CD4-positive, alpha-beta memory T cell (primary cell): ENCODE measurements at regions not wholly inside any gene's neighbourhood (a gene's known extent, or its start where the extent isn't known, plus 50 kb on each side); places are given as distances from the start of the nearest gene placed in this dataset.

Experiments used
- CTCF ChIA-PET: fragments of 350-600 bp; sonication (Branson Sonifier 250); formaldehyde crosslinking; loops from one replicate; lab custom pipeline; 2021; ENCODE audit warnings: inconsistent platforms; ENCODE audit not compliant: partially characterized antibody; lab: Charles Lee
- POLR2A ChIA-PET: fragments of 350-600 bp; sonication (Branson Sonifier 250); formaldehyde crosslinking; loops from one replicate; lab custom pipeline; 2021; ENCODE audit not compliant: partially characterized antibody; lab: Charles Lee
- DNase-seq, 5 donors: peaks; one replicate each; pipeline versions ENCODE4 v3.0.0 to v3.0.0-alpha.2; 2020 to 2022; ENCODE audit warnings: mixed read lengths in 1 of 5
- H3K27ac ChIP-seq: one replicate; pipeline ENCODE4 v1.7.0; 2013; ENCODE audit warnings: low read depth, low read length
- H3K27me3 ChIP-seq: 2 replicates; pipeline ENCODE4 v1.7.0; 2013; ENCODE audit warnings: mild to moderate bottlenecking, low read length, moderate library complexity; ENCODE audit not compliant: insufficient read depth
- H3K36me3 ChIP-seq: 2 replicates; pipeline ENCODE4 v1.7.0; 2013; ENCODE audit warnings: mild to moderate bottlenecking, low read length, moderate library complexity; ENCODE audit not compliant: insufficient read depth
- H3K4me1 ChIP-seq: 2 replicates; pipeline ENCODE4 v1.7.0; 2013; ENCODE audit warnings: mild to moderate bottlenecking, low read length, moderate library complexity; ENCODE audit not compliant: insufficient read depth
- H3K4me3 ChIP-seq, 2 donors: one replicate each; pipeline ENCODE4 v1.7.0; 2013; ENCODE audit warnings: low read length in 2 of 2, mild to moderate bottlenecking in 1 of 2
- H3K9me3 ChIP-seq, 2 donors: one replicate each; pipeline ENCODE4 v1.7.0; 2013; ENCODE audit warnings: low read length in 2 of 2, control low read depth in 1 of 2; ENCODE audit not compliant: control insufficient read depth in 1 of 2
- H3K27ac Mint-ChIP-seq, 7 donors: one replicate each; pipeline ENCODE4 v1.8.0; 2020 to 2021; ENCODE audit warnings: mixed read lengths in 7 of 7, mild to moderate bottlenecking in 6 of 7, inconsistent platforms in 3 of 7, moderate library complexity in 3 of 7
- H3K27me3 Mint-ChIP-seq, 2 donors: one replicate each; pipeline ENCODE4 v1.8.0; 2020 to 2021; ENCODE audit warnings: mixed read lengths in 2 of 2
- H3K36me3 Mint-ChIP-seq, 2 donors: one replicate each; pipeline ENCODE4 v1.8.0; 2020 to 2021; ENCODE audit warnings: mixed read lengths in 2 of 2, inconsistent platforms in 1 of 2, mild to moderate bottlenecking in 1 of 2
- H3K4me1 Mint-ChIP-seq, 4 donors: one replicate each; pipeline ENCODE4 v1.8.0; 2020 to 2021; ENCODE audit warnings: mixed read lengths in 4 of 4, mild to moderate bottlenecking in 1 of 4
- H3K4me3 Mint-ChIP-seq, 8 donors: one replicate each; pipeline ENCODE4 v1.8.0; 2020 to 2021; ENCODE audit warnings: mixed read lengths in 8 of 8, mild to moderate bottlenecking in 7 of 8, moderate library complexity in 6 of 8, inconsistent platforms in 3 of 8
- H3K9me3 Mint-ChIP-seq, 8 donors: one replicate each; pipeline ENCODE4 v1.8.0; 2020 to 2021; ENCODE audit warnings: mixed read lengths in 8 of 8, mild to moderate bottlenecking in 5 of 8, inconsistent platforms in 3 of 8, moderate library complexity in 1 of 8
- intact Hi-C: fragments of 100-400 bp; cut with micrococcal nuclease; formaldehyde crosslinking; loops from one replicate; pipeline ENCODE4 v1.15.1; 2023

GRCh38 chr13:105764486-105764885 is 771.0 kb downstream of the EFNB2 start:
- Histone ChIP-seq H3K4me1 (no peaks in the 10 kb centered on the region), H3K36me3 (no peaks in the 10 kb centered on the region), H3K9me3 (no peaks in the 10 kb centered on the region), H3K4me3 (no peak overlapping the region), H3K27ac (no peak overlapping the region), H3K27me3 (no peaks in the 10 kb centered on the region)
- DNase-seq: no peak
- peaks cover 0 to 4% (median 0%) of the 10 kb centered on the region in 8 donors for H3K9me3 Mint-ChIP-seq
- ChIA-PET POLR2A (no interaction called here), CTCF (no interaction called here)
- no peaks in the 10 kb centered on the region for H3K36me3 Mint-ChIP-seq
- peaks cover 0 to 3% (median 0%) of the 10 kb centered on the region in 4 donors for H3K4me1 Mint-ChIP-seq
- intact Hi-C loops: no loop called here
- no peak overlapping the region for H3K4me3 Mint-ChIP-seq
- H3K27ac Mint-ChIP-seq: no peak overlapping the region
- no peaks in the 10 kb centered on the region for H3K27me3 Mint-ChIP-seq

- no peaks in the 10 kb centered on the region for H3K4me1 ChIP-seq
- no peak overlapping the region for H3K27ac ChIP-seq
- H3K27me3 ChIP-seq: no peaks in the 10 kb centered on the region
- ChIA-PET POLR2A (no interaction called here), CTCF (no interaction called here)
- no peaks in the 10 kb centered on the region for H3K9me3 ChIP-seq
- intact Hi-C loops: no loop called here
- no peaks in the 10 kb centered on the region for H3K36me3 Mint-ChIP-seq
- H3K27me3 Mint-ChIP-seq: no peaks in the 10 kb centered on the region
- H3K4me3 ChIP-seq: no peak overlapping the region
- H3K27ac Mint-ChIP-seq: no peak overlapping the region
- peaks cover 0 to 4% (median 0%) of the 10 kb centered on the region in 8 donors for H3K9me3 Mint-ChIP-seq
- no peak for DNase-seq
- peaks cover 0 to 3% (median 0%) of the 10 kb centered on the region in 4 donors for H3K4me1 Mint-ChIP-seq
- no peaks in the 10 kb centered on the region for H3K36me3 ChIP-seq
- H3K4me3 Mint-ChIP-seq: no peak overlapping the region
Measured at GRCh38 chr13:105763851-105764250, 771.6 kb downstream of the EFNB2 start.

GRCh38 chr13:105762096-105762495 is 773.4 kb downstream of the EFNB2 start:
- DNase-seq: no peak
- peaks cover 0 to 3% (median 0%) of the 10 kb centered on the region in 4 donors for H3K4me1 Mint-ChIP-seq
- H3K27me3 Mint-ChIP-seq: no peaks in the 10 kb centered on the region
- no peaks in the 10 kb centered on the region for H3K36me3 Mint-ChIP-seq
- Histone ChIP-seq H3K27me3 (no peaks in the 10 kb centered on the region), H3K4me3 (no peak overlapping the region), H3K9me3 (no peaks in the 10 kb centered on the region), H3K36me3 (no peaks in the 10 kb centered on the region), H3K4me1 (no peaks in the 10 kb centered on the region), H3K27ac (no peak overlapping the region)
- peaks cover 0 to 4% (median 0%) of the 10 kb centered on the region in 8 donors for H3K9me3 Mint-ChIP-seq
- CTCF ChIA-PET: no interaction called here
- intact Hi-C loops: no loop called here
- POLR2A ChIA-PET: no interaction called here
- no peak overlapping the region for H3K4me3 Mint-ChIP-seq
- no peak overlapping the region for H3K27ac Mint-ChIP-seq

- Histone ChIP-seq H3K36me3 (no peaks in the 10 kb centered on the region), H3K4me3 (no peak overlapping the region), H3K27ac (no peak overlapping the region), H3K27me3 (no peaks in the 10 kb centered on the region), H3K4me1 (no peaks in the 10 kb centered on the region), H3K9me3 (no peaks in the 10 kb centered on the region)
- Mint-ChIP-seq H3K36me3 (no peaks in the 10 kb centered on the region), H3K4me1 (peaks cover 0 to 3% (median 0%) of the 10 kb centered on the region in 4 donors), H3K27ac (no peak overlapping the region), H3K4me3 (no peak overlapping the region), H3K27me3 (no peaks in the 10 kb centered on the region), H3K9me3 (peaks cover 0 to 4% (median 0%) of the 10 kb centered on the region in 8 donors)
- POLR2A ChIA-PET: no interaction called here
- DNase-seq: no peak
- CTCF ChIA-PET: no interaction called here
- intact Hi-C loops: no loop called here
Measured at GRCh38 chr13:105758918-105759860, 776.3 kb downstream of the EFNB2 start.

GRCh38 chr13:105740739-105741138 is 794.7 kb downstream of the EFNB2 start:
- no peak for DNase-seq
- Histone ChIP-seq H3K27ac (no peak overlapping the region), H3K4me1 (no peaks in the 10 kb centered on the region), H3K27me3 (no peaks in the 10 kb centered on the region), H3K9me3 (no peaks in the 10 kb centered on the region), H3K4me3 (no peak overlapping the region), H3K36me3 (no peaks in the 10 kb centered on the region)
- ChIA-PET CTCF (no interaction called here), POLR2A (no interaction called here)
- Mint-ChIP-seq H3K4me3 (no peak overlapping the region), H3K27me3 (peaks cover 0 to 3% of the 10 kb centered on the region in 2 donors), H3K4me1 (no peaks in the 10 kb centered on the region), H3K36me3 (no peaks in the 10 kb centered on the region), H3K9me3 (peaks cover 0 to 8% (median 0%) of the 10 kb centered on the region in 8 donors), H3K27ac (no peak overlapping the region)
- intact Hi-C loops: no loop called here

GRCh38 chr13:105737688-105738087 is 797.8 kb downstream of the EFNB2 start:
- Histone ChIP-seq H3K9me3 (no peaks in the 10 kb centered on the region), H3K36me3 (no peaks in the 10 kb centered on the region), H3K27me3 (no peaks in the 10 kb centered on the region), H3K27ac (no peak overlapping the region), H3K4me1 (no peaks in the 10 kb centered on the region), H3K4me3 (no peak overlapping the region)
- ChIA-PET POLR2A (no interaction called here), CTCF (no interaction called here)
- DNase-seq: no peak
- Mint-ChIP-seq H3K4me3 (no peak overlapping the region), H3K27me3 (peaks cover 0 to 3% of the 10 kb centered on the region in 2 donors), H3K4me1 (no peaks in the 10 kb centered on the region), H3K9me3 (peaks cover 0 to 4% (median 0%) of the 10 kb centered on the region in 8 donors), H3K36me3 (no peaks in the 10 kb centered on the region), H3K27ac (no peak overlapping the region)
- intact Hi-C loops: no loop called here

GRCh38 chr13:105735281-105735680 is 800.2 kb downstream of the EFNB2 start:
- no peak overlapping the region for H3K27ac ChIP-seq
- no peaks in the 10 kb centered on the region for H3K4me1 Mint-ChIP-seq
- H3K4me1 ChIP-seq: no peaks in the 10 kb centered on the region
- no peaks in the 10 kb centered on the region for H3K36me3 ChIP-seq
- no peak overlapping the region for H3K27ac Mint-ChIP-seq
- ChIA-PET POLR2A (no interaction called here), CTCF (no interaction called here)
- no peak for DNase-seq
- H3K4me3 Mint-ChIP-seq: no peak overlapping the region
- H3K9me3 ChIP-seq: no peaks in the 10 kb centered on the region
- intact Hi-C loops: no loop called here
- no peaks in the 10 kb centered on the region for H3K27me3 Mint-ChIP-seq
- no peaks in the 10 kb centered on the region for H3K27me3 ChIP-seq
- H3K9me3 Mint-ChIP-seq: peaks cover 0 to 4% (median 0%) of the 10 kb centered on the region in 8 donors
- no peak overlapping the region for H3K4me3 ChIP-seq
- no peaks in the 10 kb centered on the region for H3K36me3 Mint-ChIP-seq
